Astrocyte of the cerebellum (primary cell): ENCODE measurements at regions not wholly inside any gene's neighbourhood (a gene's known extent, or its start where the extent isn't known, plus 50 kb on each side); places are given as distances from the start of the nearest gene placed in this dataset.
"Not testable (repeated sequence)": the region's sequence is repeated elsewhere in the genome, so short reads cannot be mapped to it uniquely, and the experiment has no call there.

Experiments used
- DNase-seq: peaks from one replicate; pipeline ENCODE4 v3.0.0-alpha.2; 2011; ENCODE audit warnings: low read depth
- H3K4me3 ChIP-seq: 2 replicates; pipeline ENCODE4 v1.5.1; 2011; ENCODE audit warnings: mild to moderate bottlenecking, low read depth, low read length, moderate library complexity
- in situ Hi-C: cut with HindIII; loops from 2 replicates; pipeline ENCODE4 v1.10.0; 2017; ENCODE audit warnings: low sequenced_read_pairs
- TF ChIP-seq, protein P1 (sequence below): IDR thresholded peaks from 2 replicates; pipeline ENCODE4 v1.5.1; 2012; ENCODE audit warnings: low read length, low read depth, moderate library complexity, mild to moderate bottlenecking; ENCODE audit errors: missing control alignments

DNA sequence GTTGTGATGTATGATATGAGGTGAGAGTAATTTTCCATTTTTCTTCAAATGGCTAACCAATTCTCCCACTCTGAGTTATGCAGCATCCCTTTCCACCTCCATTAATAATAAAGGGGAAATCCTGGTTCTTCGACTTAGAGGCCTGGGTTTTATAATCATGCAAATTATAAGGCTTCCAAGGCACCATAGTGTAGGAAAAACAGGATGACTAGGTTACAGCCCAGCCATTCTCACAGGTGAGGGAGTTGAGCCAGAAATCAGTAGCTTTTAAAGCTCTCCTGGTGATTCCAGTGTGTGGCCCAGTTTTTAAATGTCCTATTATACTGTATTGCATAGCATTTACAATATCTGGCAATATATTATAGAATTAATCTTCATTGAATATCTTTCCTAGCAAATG, 203.1 kb downstream of the ARHGEF9 start:
- in situ Hi-C loops = no loop called here
- TF ChIP-seq, protein P1, sequence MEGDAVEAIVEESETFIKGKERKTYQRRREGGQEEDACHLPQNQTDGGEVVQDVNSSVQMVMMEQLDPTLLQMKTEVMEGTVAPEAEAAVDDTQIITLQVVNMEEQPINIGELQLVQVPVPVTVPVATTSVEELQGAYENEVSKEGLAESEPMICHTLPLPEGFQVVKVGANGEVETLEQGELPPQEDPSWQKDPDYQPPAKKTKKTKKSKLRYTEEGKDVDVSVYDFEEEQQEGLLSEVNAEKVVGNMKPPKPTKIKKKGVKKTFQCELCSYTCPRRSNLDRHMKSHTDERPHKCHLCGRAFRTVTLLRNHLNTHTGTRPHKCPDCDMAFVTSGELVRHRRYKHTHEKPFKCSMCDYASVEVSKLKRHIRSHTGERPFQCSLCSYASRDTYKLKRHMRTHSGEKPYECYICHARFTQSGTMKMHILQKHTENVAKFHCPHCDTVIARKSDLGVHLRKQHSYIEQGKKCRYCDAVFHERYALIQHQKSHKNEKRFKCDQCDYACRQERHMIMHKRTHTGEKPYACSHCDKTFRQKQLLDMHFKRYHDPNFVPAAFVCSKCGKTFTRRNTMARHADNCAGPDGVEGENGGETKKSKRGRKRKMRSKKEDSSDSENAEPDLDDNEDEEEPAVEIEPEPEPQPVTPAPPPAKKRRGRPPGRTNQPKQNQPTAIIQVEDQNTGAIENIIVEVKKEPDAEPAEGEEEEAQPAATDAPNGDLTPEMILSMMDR = no peak
- no peak overlapping the region for H3K4me3 ChIP-seq
- DNase-seq = no peak

DNA sequence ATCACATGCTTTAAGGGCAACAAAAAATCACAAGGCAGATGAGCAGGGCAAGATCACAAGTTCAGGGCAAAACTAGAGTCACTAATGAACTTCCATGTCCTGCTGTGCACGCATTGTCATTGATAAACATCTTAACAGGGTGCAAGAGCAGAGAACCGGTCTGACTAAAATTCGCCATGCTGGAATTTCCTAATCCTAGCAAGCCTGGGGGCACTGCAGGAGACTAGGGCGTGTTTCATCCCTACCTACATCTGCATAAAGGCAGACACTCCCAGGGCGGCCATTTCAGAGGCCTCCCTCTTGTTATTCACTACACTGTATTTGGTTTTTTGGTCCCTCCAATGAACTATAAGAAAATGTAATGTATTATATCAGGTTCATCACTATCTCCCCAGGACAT, 203.6 kb downstream of the ARHGEF9 start:
- no peak for DNase-seq
- in situ Hi-C loops = no loop called here
- H3K4me3 ChIP-seq = no peak overlapping the region
- TF ChIP-seq, protein P1 = no peak

DNA sequence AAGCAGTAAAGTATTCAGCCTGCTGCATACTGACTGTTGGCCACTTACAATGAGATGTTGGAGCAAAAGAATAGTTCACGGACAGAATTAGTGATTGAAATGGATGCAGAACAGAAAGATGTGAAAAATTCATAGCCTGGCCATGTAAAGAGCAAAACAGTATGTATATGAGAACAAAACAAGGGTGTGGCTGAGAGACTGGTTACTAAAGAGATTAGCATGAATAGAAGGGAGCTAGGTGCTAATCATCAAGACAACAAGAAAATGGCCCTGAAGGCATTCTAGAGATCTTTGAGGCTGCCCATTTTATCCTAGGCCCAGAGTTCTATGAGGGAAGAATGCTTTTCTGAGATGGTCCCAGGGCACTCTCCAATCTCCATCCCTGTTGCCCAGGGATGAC, 208.5 kb downstream of the ARHGEF9 start:
- DNase-seq = no peak
- in situ Hi-C loops = no loop called here
- TF ChIP-seq, protein P1 = no peak
- H3K4me3 ChIP-seq = no peak overlapping the region

DNA sequence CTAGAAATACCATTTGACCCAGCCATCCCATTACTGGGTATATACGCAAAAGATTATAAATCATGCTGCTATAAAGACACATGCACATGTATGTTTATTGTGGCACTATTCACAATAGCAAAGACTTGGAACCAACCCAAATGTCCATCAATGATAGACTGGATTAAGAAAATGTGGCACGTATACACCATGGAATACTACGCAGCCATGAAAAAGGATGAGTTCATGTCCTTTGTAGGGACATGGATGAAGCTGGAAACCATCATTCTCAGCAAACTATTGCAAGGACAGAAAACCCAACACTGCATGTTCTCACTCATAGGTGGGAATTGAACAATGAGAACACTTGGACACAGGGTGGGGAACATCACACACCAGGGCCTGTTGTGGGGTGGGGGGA, 209.3 kb downstream of the ARHGEF9 start:
- H3K4me3 ChIP-seq, DNase-seq, in situ Hi-C loops: not testable (repeated sequence)

DNA sequence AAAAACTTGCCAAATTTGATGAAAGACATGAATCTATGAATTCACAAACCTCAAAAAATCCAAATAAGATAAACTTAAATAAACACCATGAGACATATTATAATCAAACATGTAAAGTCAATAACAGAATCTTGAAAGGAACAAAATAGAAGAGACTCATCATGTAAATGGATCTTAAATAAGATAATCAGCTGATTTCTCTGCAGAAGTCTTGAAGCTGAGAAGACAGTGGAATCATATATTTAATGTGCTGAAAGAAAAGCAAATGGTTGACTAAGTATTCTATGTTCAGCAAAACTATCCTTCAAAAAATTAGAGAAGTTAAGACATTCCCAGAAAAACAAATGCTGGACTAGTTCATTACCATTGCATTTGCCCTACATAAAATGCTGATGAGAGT, 215.7 kb upstream of the SPIN4 start:
- no peak overlapping the region for H3K4me3 ChIP-seq
- no peak for DNase-seq
- in situ Hi-C loops = no loop called here
- TF ChIP-seq, protein P1 = no peak

DNA sequence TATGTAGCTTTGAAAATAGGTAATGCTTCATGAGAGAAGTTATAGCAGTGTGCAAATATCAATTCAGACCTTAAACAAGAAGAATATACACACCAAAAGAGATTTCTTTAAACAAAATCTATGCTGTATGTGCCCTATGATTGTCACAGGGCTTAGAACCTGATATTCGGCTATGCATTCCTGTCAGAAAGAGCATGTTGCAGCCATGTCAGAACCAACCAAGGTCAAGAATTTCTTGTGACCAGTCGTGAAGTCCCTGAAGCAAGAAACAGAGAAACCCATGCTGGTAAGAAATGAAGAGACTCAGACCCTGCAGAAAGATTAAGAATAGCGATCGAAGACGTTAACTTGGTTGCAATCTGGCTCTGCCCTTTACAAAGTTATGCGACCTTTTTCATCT, 210.3 kb upstream of the SPIN4 start:
- TF ChIP-seq, protein P1 = no peak
- in situ Hi-C loops = no loop called here
- no peak for DNase-seq
- H3K4me3 ChIP-seq = peak overlapping the region; percentile 61

DNA sequence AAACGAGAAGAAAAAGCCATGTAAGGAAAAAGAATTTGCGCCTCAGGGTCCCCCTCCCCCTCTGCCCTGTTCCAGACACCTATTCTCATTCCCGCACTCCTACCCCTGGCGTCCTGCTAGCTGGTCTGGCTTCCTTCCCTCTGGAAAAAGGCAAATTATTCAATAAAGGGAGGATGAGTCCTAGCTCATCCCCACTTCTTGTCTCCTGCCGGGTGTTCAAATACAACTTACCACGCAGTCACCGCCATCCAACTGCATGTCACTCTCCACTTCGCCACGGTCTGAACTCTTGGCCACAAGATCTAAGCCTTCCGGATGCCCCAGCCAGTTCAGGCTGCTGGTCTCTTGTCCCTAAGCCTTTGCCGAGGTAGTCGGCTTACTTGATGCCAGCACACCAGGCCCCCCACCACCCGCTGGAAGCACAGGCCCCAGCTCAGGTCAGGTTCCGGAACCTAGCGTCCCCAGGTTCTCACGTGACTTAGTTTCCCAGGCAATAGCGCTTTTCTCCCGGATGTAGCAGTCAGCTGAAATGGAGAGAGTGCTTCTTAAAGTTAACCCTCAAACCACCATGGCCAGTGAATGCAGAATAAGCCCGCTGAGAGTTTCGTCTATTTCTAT, 209.6 kb upstream of the SPIN4 start:
- TF ChIP-seq, protein P1 = no peak
- H3K4me3 ChIP-seq = peak overlapping the region; percentile 61
- in situ Hi-C loops = no loop called here
- peak; percentile 32 for DNase-seq
